ENCODE measurements at regions not wholly inside any gene's neighbourhood (a gene's known extent, or its start where the extent isn't known, plus 50 kb on each side); places are given as distances from the start of the nearest gene placed in this dataset.
"Not testable (repeated sequence)": the region's sequence is repeated elsewhere in the genome, so short reads cannot be mapped to it uniquely, and the experiment has no call there.

- DNase-seq (ENCODE audit: low read depth) = no peak
Measured at GRCh38 chr2:183623227-183623626, 499.0 kb downstream of the NUP35 start.

- DNase-seq (ENCODE audit: low read depth) = no peak
Measured at GRCh38 chr2:183630964-183631363, 506.7 kb downstream of the NUP35 start.

- DNase-seq (ENCODE audit: low read depth) = no peak
Measured at GRCh38 chr2:183656121-183656520, 531.9 kb downstream of the NUP35 start.

GRCh38 chr2:183665425-183665824, 541.2 kb downstream of the NUP35 start:
- no peak for DNase-seq (ENCODE audit: low read depth)

GRCh38 chr2:183666031-183666430, 541.8 kb downstream of the NUP35 start:
- DNase-seq (ENCODE audit: low read depth) = peak; percentile 54

GRCh38 chr2:183671233-183671632, 547.0 kb downstream of the NUP35 start:
- DNase-seq (ENCODE audit: low read depth) = no peak

GRCh38 chr2:183678908-183679307, 554.7 kb downstream of the NUP35 start:
- DNase-seq (ENCODE audit: low read depth) = no peak

GRCh38 chr2:183680573-183680972, 556.3 kb downstream of the NUP35 start:
- DNase-seq (ENCODE audit: low read depth) = no peak

GRCh38 chr2:183684686-183685085, 560.4 kb downstream of the NUP35 start:
- DNase-seq (ENCODE audit: low read depth) = no peak

GRCh38 chr2:183696028-183696427, 571.8 kb downstream of the NUP35 start:
- DNase-seq (ENCODE audit: low read depth) = no peak

- DNase-seq (ENCODE audit: low read depth) = no peak
Measured at GRCh38 chr2:183709829-183710228, 585.6 kb downstream of the NUP35 start.

- no peak for DNase-seq (ENCODE audit: low read depth)
Measured at GRCh38 chr2:183718246-183718645, 594.0 kb downstream of the NUP35 start.

GRCh38 chr2:183723278-183723677, 599.0 kb downstream of the NUP35 start:
- no peak for DNase-seq (ENCODE audit: low read depth)

GRCh38 chr2:183729380-183729779, 605.1 kb downstream of the NUP35 start:
- no peak for DNase-seq (ENCODE audit: low read depth)

- no peak for DNase-seq (ENCODE audit: low read depth)
Measured at GRCh38 chr2:183740241-183740640, 616.0 kb downstream of the NUP35 start.

- no peak for DNase-seq (ENCODE audit: low read depth)
Measured at GRCh38 chr2:183752571-183752970, 628.3 kb downstream of the NUP35 start.

GRCh38 chr2:183759033-183759432, 634.8 kb downstream of the NUP35 start:
- no peak for DNase-seq (ENCODE audit: low read depth)

GRCh38 chr2:183773775-183774174, 649.5 kb downstream of the NUP35 start:
- DNase-seq (ENCODE audit: low read depth) = no peak

- DNase-seq (ENCODE audit: low read depth) = no peak
Measured at GRCh38 chr2:183780072-183780471, 655.8 kb downstream of the NUP35 start.

GRCh38 chr2:183782436-183782835, 658.2 kb downstream of the NUP35 start:
- no peak for DNase-seq (ENCODE audit: low read depth)

GRCh38 chr2:183788796-183789195, 664.6 kb downstream of the NUP35 start:
- DNase-seq (ENCODE audit: low read depth) = not testable (repeated sequence)

GRCh38 chr2:183792165-183792924, 668.1 kb downstream of the NUP35 start:
- not testable (repeated sequence) for DNase-seq (ENCODE audit: low read depth)

GRCh38 chr2:183798535-183798934, 674.3 kb downstream of the NUP35 start:
- DNase-seq (ENCODE audit: low read depth) = no peak

GRCh38 chr2:183799761-183800160, 675.5 kb downstream of the NUP35 start:
- DNase-seq (ENCODE audit: low read depth) = no peak

Data from ELR (cell line).